OCI-LY7 (cell line): ENCODE measurements at regions not wholly inside any gene's neighbourhood (a gene's known extent, or its start where the extent isn't known, plus 50 kb on each side); places are given as distances from the start of the nearest gene placed in this dataset.

ENCODE experiments used
- EZH2phosphoT487 ChIP-seq: fragments of 200-600 bp; sonication (generic); IDR thresholded peaks from 2 replicates; pipeline ENCODE4 v1.6.1; 2018; ENCODE audit warnings: low read depth, borderline replicate concordance, mild to moderate bottlenecking, mixed run types, antibody characterized with exemption, low read length, moderate library complexity, mixed read lengths
- TF ChIP-seq, protein P1 (sequence below): fragments of 200-600 bp; sonication (generic); conservative IDR thresholded peaks from 2 replicates; pipeline ENCODE4 v1.5.1; 2014; ENCODE audit warnings: mild to moderate bottlenecking, antibody characterized with exemption, low read length, moderate library complexity, mixed read lengths

- TF ChIP-seq, protein P1, sequence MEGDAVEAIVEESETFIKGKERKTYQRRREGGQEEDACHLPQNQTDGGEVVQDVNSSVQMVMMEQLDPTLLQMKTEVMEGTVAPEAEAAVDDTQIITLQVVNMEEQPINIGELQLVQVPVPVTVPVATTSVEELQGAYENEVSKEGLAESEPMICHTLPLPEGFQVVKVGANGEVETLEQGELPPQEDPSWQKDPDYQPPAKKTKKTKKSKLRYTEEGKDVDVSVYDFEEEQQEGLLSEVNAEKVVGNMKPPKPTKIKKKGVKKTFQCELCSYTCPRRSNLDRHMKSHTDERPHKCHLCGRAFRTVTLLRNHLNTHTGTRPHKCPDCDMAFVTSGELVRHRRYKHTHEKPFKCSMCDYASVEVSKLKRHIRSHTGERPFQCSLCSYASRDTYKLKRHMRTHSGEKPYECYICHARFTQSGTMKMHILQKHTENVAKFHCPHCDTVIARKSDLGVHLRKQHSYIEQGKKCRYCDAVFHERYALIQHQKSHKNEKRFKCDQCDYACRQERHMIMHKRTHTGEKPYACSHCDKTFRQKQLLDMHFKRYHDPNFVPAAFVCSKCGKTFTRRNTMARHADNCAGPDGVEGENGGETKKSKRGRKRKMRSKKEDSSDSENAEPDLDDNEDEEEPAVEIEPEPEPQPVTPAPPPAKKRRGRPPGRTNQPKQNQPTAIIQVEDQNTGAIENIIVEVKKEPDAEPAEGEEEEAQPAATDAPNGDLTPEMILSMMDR = no peak
- TF ChIP-seq EZH2phosphoT487 = no peak
These were observed 155.7 kb upstream of the ATXN7L3B start for GRCh38 chr12:74381958-74382357.
